Activated CD4-positive, CD25-positive, alpha-beta regulatory T cell (primary cell): ENCODE measurements at regions not wholly inside any gene's neighbourhood (a gene's known extent, or its start where the extent isn't known, plus 50 kb on each side); places are given as distances from the start of the nearest gene placed in this dataset.

Source experiments
- DNase-seq, 4 experiments: peaks; one replicate each; lab custom pipeline; 2025; lab: John Stamatoyannopoulos, UW

GRCh38 chr18:11320986-11321385, 171.6 kb upstream of the PIEZO2 start:
- DNase-seq = no peak

DNA sequence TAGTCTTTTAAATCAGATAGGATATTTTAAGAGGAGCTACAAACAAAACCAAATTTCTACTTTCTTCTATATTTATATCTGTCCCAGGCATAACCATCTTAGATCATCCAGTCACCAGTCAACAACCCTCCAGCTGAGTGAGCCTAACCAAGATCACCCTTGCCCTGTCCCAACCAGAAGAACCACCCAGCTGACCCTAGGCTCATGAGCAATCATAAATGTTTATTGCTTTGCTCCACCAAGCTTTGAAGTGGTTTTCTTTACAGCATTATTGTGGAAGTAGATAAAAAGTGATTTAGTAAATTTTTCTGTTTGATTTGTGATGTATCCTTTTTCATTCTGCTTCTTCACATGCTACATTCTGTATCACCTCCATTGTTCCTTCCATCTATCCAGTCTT, 167.2 kb upstream of the PIEZO2 start:
- DNase-seq = no peak

DNA sequence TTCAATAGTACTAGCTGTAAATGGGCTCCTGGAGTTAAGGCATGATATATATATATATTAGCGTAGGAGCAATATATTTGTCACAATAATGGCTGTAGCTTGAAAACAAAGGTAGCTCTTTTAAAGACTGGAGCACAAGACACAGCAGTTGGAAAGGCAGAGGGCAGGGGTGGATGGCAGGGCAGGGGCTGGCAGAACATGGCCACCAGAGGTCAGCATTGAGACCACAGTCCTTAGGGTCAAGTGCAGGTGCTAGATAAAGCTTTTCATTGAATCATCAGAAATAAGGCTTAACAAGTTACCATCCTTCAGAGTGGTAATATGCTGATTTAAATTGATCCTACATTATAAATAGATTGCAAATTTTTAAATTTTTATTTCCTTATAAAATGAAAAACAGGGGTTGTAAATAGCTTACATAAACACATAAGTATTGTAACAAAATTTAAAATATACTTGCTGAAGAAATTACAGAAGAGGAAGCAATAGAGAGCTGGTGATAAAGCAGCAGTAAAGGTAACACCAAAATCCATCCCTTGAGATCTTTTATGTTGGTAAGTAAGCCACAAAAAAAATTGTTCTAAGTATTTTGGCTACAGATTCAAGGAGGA, 161.2 kb upstream of the PIEZO2 start:
- no peak for DNase-seq

- DNase-seq = no peak
Measured at GRCh38 chr18:11309172-11309571, 159.8 kb upstream of the PIEZO2 start.

DNA sequence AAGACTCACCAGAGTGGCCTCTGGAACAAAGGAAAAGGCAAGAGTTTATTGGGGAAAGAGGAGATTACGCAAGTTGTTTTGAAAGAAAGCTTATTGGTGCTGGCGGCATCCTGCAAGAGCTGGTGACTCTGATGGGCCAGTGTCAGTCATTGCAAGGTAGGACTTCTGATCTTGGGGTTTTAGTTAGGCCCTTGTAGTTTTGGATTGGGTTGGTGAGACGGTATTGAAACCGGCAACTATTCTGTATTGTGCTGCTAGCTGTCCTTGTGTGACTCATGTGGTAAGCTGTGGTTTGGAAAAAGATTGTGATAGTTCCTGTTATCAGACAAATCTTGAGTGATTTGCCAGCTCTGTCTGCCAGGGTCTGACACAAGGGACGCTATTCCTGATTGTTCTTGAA, 159.1 kb upstream of the PIEZO2 start:
- no peak for DNase-seq

DNA sequence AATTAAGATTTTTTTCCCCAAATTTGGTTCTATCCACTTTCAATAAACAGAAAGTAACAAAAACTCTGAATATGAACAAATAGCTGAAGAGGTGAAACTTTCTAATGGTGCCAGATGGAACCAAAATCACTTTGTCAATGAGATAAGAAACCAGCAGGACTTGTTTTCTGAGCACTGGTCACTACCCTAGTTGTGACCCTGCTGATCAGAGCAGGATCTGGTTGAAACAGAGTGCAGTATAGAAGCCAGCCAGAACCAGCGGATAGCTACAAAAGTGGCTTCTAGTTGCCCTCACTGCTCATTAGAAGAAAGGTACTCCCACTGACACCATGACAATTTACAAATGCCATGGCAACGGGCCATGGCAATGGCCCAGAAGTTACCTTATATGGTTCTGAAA, 158.3 kb upstream of the PIEZO2 start:
- DNase-seq = no peak

- no peak for DNase-seq
Measured at GRCh38 chr18:11305507-11305906, 156.1 kb upstream of the PIEZO2 start.

DNA sequence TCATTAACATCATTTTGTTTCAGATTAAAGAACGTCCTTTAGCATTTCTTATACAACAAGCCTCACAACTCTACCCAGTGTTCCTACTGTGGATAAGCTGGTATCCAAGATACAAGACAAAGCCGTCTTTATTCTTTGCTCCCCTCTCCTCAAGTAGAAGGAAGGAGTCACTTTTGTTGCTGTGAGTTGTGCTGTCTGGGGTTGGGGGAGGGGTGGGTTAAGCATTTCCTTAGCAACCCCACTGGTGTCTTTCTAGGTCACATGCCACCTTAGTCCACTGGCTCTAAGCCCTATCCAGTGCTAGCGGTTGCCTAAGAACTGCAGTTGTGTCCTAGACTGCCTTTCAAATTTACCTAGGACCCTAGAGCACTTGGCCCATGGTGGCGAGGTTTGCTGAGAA, 155.6 kb upstream of the PIEZO2 start:
- DNase-seq = no peak

GRCh38 chr18:11296946-11297345, 147.6 kb upstream of the PIEZO2 start:
- DNase-seq = no peak

GRCh38 chr18:11293794-11294193, 144.4 kb upstream of the PIEZO2 start:
- DNase-seq = no peak

DNA sequence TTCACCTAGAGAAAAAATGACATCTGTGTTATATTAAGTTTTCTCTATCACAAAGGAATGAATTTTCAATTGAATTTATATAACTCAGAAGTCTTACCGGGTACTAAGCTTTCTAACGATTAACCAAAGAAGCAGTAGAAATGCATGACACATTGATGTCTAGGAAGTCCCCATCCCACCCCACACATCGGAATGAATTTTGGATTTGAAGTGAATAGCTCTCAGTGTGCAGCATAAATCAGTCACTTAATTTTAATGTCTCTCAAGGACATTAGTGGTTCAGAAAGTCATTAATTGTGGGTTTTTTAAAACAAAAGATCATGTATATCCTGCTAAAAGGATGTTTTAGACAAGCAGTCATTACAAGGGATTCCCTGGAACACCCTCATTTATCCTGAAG, 141.4 kb upstream of the PIEZO2 start:
- no peak for DNase-seq

DNA sequence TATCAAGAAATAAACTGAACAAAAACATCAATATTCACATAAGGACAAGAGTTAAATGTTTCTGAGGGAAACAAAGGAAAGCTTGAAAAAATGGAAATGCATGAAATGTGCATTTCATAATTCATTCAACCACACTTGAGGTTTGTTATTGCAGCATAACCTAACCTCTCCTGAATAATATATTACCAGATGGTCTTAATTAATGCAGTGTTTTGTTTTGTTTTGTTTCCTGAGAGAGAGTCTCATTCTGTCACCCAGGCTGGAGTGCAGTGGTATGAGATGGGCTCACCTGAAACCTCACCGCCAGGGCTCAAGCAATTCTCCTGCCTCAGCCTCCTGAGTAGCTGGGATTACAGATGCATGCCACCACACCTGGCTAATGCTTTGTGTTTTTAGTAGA, 139.9 kb upstream of the PIEZO2 start:
- DNase-seq = no peak

DNA sequence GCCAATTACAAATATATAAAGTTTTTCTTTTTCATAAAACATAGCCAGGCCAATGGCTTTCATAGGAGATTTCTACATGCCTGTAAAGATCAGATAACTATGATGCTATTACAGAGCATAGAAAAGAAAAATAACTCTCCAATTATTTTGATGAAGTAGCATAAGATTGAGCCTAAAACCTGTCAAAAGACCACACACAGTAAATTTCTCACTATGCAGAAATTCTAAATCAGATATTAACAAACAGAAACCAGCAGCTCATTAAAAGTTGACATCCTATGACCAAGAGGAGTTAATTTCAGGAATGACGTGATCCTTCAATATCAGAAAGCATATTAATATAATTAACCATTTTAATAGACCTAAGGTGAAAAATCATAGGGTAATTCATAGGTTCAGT, 139.0 kb upstream of the PIEZO2 start:
- DNase-seq = no peak

GRCh38 chr18:11286431-11286830, 137.1 kb upstream of the PIEZO2 start:
- DNase-seq = no peak

GRCh38 chr18:11284811-11285210, 135.4 kb upstream of the PIEZO2 start:
- DNase-seq = no peak

DNA sequence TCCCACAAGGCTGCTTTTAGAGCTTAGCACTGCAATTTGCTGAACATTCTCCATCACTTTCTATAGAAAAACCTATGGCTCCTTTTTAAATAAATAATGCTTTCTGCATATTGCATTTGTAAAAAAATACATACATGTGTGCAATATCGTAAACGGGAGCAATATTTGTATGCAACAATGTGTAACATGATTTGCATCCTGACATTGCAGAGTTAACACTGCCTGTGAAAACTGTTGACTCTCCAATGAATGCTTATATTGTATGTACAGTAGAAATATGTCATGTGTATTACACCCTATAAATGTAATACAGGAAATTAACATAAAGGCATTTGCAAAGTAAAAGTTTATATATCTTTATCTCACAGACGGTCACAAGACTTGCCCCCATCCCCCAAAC, 135.0 kb upstream of the PIEZO2 start:
- DNase-seq = no peak

- no peak for DNase-seq
Measured at GRCh38 chr18:11283479-11284161, 134.3 kb upstream of the PIEZO2 start.

DNA sequence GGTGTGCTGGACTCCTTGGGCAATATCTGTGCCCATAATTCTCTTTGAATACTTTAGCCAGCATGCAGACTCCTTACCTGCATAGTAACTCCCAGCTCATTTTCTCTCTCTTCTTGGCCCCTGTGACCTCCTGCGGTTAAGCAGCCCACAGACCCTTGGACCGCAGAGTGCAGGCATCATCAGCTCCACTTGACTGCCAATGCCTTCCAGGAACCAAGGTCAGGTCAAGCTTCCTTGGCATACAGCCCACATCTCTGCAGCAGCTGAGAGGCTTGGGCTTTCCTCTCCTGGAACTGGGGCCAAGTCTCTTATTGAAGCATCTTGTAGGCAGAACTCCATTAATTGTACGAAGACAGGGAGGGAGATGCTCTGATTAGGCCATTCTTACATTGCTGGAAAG, 130.1 kb upstream of the PIEZO2 start:
- no peak for DNase-seq

- DNase-seq = no peak
Measured at GRCh38 chr18:11276678-11277077, 127.3 kb upstream of the PIEZO2 start.

DNA sequence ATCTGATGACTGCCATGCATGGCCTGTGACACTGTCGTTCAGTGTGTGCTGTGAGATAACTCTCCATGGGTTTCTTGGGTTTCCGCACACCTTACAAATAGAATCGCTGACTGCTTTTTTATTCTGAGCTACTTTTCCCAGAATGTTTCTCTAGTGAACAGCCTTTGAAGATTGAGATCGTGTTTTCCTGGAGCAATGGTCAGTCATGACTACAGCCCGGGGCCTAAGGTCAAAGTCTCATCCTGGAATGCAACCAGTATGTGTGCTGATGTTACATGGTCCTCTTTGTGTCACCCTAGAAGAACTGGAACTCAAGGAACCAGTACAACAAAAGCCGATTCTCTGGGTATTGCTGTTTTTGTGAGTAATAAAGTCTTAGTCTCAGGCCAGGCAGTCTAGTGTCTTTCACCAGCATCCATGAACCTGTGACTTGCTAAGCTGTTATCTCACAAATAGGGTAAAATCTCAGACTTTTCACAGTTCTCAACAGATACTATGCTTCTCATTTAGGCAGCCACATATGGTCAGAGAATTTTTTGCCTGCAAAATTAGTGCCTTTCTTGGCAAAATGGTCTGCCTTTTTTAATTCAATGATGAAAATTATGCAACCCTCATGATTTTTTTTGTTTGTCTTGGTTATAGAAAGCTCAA, 124.9 kb upstream of the PIEZO2 start:
- no peak for DNase-seq

DNA sequence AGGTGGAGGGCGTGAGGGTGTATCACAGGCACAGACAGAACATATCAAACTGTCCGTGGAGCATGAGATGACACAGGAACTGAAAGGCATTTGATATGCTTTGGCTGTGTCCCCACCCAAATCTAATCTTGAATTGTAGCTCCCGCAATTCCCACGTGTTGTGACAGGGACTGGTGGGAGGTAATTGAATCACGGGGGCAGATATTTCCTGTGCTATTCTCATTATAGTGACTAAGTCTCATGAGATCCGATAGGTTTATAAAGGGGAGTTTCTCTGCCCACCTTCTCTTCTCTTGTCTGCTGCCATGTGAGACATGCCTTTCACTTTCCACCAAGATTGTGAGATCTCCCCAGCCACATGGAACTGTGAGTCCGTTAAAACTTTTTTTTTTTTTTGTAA, 123.1 kb upstream of the PIEZO2 start:
- DNase-seq = no peak

GRCh38 chr18:11271954-11272353, 122.6 kb upstream of the PIEZO2 start:
- DNase-seq = no peak

- no peak for DNase-seq
Measured at GRCh38 chr18:11269257-11269656, 119.9 kb upstream of the PIEZO2 start.
